Calu3 (cell line): ENCODE measurements at regions not wholly inside any gene's neighbourhood (a gene's known extent, or its start where the extent isn't known, plus 50 kb on each side); places are given as distances from the start of the nearest gene placed in this dataset.

Experiments used
- BruUV-seq: library from RNA; stranded (reverse); fragments of 400-500 nt; replicated peaks from 2 replicates; lab custom pipeline; 2021; lab: Mats Ljungman, UMichigan
- CTCF ChIA-PET: fragments of 300-600 bp; sonication (Branson Sonifier 250); formaldehyde crosslinking; loops from one replicate; lab custom pipeline; 2022; ENCODE audit warnings: antibody characterized with exemption; lab: Charles Lee
- DNase-seq: peaks from one replicate; pipeline ENCODE4 v3.0.0; 2022
- H3K27ac Mint-ChIP-seq: one replicate; pipeline ENCODE4 v1.8.0; 2022; ENCODE audit warnings: mixed read lengths; ENCODE audit not compliant: unreplicated experiment
- H3K27me3 Mint-ChIP-seq: one replicate; pipeline ENCODE4 v1.8.0; 2022; ENCODE audit warnings: mixed read lengths; ENCODE audit not compliant: unreplicated experiment
- H3K36me3 Mint-ChIP-seq: one replicate; pipeline ENCODE4 v1.8.0; 2022; ENCODE audit warnings: mild to moderate bottlenecking, moderate library complexity, mixed read lengths; ENCODE audit not compliant: insufficient read depth, unreplicated experiment
- H3K4me1 Mint-ChIP-seq: one replicate; pipeline ENCODE4 v1.8.0; 2022; ENCODE audit warnings: mild to moderate bottlenecking, low read depth, mixed read lengths; ENCODE audit not compliant: unreplicated experiment
- H3K4me3 Mint-ChIP-seq: one replicate; pipeline ENCODE4 v1.8.0; 2022; ENCODE audit warnings: mild to moderate bottlenecking, low read depth, moderate library complexity, mixed read lengths; ENCODE audit not compliant: unreplicated experiment
- H3K9me3 Mint-ChIP-seq: one replicate; pipeline ENCODE4 v1.8.0; 2022; ENCODE audit warnings: low read depth, mixed read lengths; ENCODE audit not compliant: unreplicated experiment
- CTCF ChIP-seq: fragments of 200-600 bp; IDR thresholded peaks from one replicate; pipeline ENCODE4 v1.8.0; 2022; ENCODE audit warnings: antibody characterized with exemption; ENCODE audit not compliant: unreplicated experiment
- intact Hi-C: fragments of 100-400 bp; cut with micrococcal nuclease; formaldehyde crosslinking; loops from one replicate; pipeline ENCODE4 v1.10.0; 2022; ENCODE audit not compliant: unreplicated experiment

- CTCF ChIA-PET = no interaction called here
- no peak for DNase-seq
- Mint-ChIP-seq H3K36me3 (peaks cover 3% of the 10 kb centered on the region), H3K4me3 (no peak overlapping the region), H3K4me1 (no peaks in the 10 kb centered on the region), H3K9me3 (no peaks in the 10 kb centered on the region), H3K27ac (no peak overlapping the region), H3K27me3 (peaks cover 64% of the 10 kb centered on the region)
- BruUV-seq = no TSS peak
- intact Hi-C loops = no loop called here
- TF ChIP-seq CTCF = no peak
Observed at GRCh38 chr17:83176623-83177583, 97.5 kb downstream of the METRNL start.

- no peak for DNase-seq
- no peaks in the 10 kb centered on the region for H3K4me1 Mint-ChIP-seq
- CTCF ChIA-PET = no interaction called here
- TF ChIP-seq CTCF = no peak
- intact Hi-C loops = no loop called here
- no TSS peak for BruUV-seq
- H3K36me3 Mint-ChIP-seq = peaks cover 3% of the 10 kb centered on the region
- no peak overlapping the region for H3K4me3 Mint-ChIP-seq
- H3K27me3 Mint-ChIP-seq = peaks cover 62% of the 10 kb centered on the region
- no peak overlapping the region for H3K27ac Mint-ChIP-seq
- H3K9me3 Mint-ChIP-seq = no peaks in the 10 kb centered on the region
Observed at GRCh38 chr17:83177611-83178532, 98.5 kb downstream of the METRNL start.

- Mint-ChIP-seq H3K36me3 (peaks cover 6% of the 10 kb centered on the region), H3K27ac (no peak overlapping the region), H3K4me1 (no peaks in the 10 kb centered on the region), H3K27me3 (peaks cover 62% of the 10 kb centered on the region), H3K4me3 (no peak overlapping the region), H3K9me3 (no peaks in the 10 kb centered on the region)
- no TSS peak for BruUV-seq
- CTCF ChIA-PET = no interaction called here
- intact Hi-C loops = no loop called here
- DNase-seq = no peak
- TF ChIP-seq CTCF = no peak
Observed at GRCh38 chr17:83178533-83179304, 99.3 kb downstream of the METRNL start.

- BruUV-seq = no TSS peak
- intact Hi-C loops = no loop called here
- H3K9me3 Mint-ChIP-seq = no peaks in the 10 kb centered on the region
- no peak overlapping the region for H3K27ac Mint-ChIP-seq
- CTCF ChIA-PET = no interaction called here
- no peaks in the 10 kb centered on the region for H3K4me1 Mint-ChIP-seq
- no peak for DNase-seq
- TF ChIP-seq CTCF = no peak
- H3K27me3 Mint-ChIP-seq = peaks cover 62% of the 10 kb centered on the region
- H3K4me3 Mint-ChIP-seq = no peak overlapping the region
- peaks cover 4% of the 10 kb centered on the region for H3K36me3 Mint-ChIP-seq
Observed at GRCh38 chr17:83179374-83179773, 100.0 kb downstream of the METRNL start.
